WERI-Rb-1 (cell line): ENCODE measurements at regions not wholly inside any gene's neighbourhood (a gene's known extent, or its start where the extent isn't known, plus 50 kb on each side); places are given as distances from the start of the nearest gene placed in this dataset.
"Not testable (repeated sequence)": the region's sequence is repeated elsewhere in the genome, so short reads cannot be mapped to it uniquely, and the experiment has no call there.

Experiments
- DNase-seq: peaks from one replicate; pipeline ENCODE4 v3.0.0-alpha.2; 2020
- H3K27ac ChIP-seq: fragments of 250-450 bp; sonication (Bioruptor Pico); 2 replicates; pipeline ENCODE4 v1.5.1; 2020; ENCODE audit warnings: mild to moderate bottlenecking, moderate library complexity
- H3K27me3 ChIP-seq: fragments of 250-450 bp; sonication (Bioruptor Pico); 2 replicates; pipeline ENCODE4 v1.5.1; 2021; ENCODE audit warnings: mild to moderate bottlenecking, low read depth, moderate library complexity; ENCODE audit not compliant: insufficient read depth, severe bottlenecking
- H3K36me3 ChIP-seq: fragments of 250-450 bp; sonication (Bioruptor Pico); 2 replicates; pipeline ENCODE4 v1.5.1; 2020; ENCODE audit warnings: mild to moderate bottlenecking, moderate library complexity
- H3K4me3 ChIP-seq: 2 replicates; pipeline ENCODE4 v1.5.1; 2011; ENCODE audit warnings: low read depth, mild to moderate bottlenecking, control low read depth, low read length
- H3K9me3 ChIP-seq: fragments of 250-450 bp; sonication (Bioruptor Pico); 2 replicates; pipeline ENCODE4 v1.5.1; 2021; ENCODE audit warnings: mild to moderate bottlenecking, moderate library complexity; ENCODE audit not compliant: severe bottlenecking
- TF ChIP-seq, protein P1 (sequence below): IDR thresholded peaks from 2 replicates; pipeline ENCODE4 v1.5.1; 2011; ENCODE audit warnings: low read depth, mild to moderate bottlenecking, control low read depth, inconsistent platforms, low read length

DNA sequence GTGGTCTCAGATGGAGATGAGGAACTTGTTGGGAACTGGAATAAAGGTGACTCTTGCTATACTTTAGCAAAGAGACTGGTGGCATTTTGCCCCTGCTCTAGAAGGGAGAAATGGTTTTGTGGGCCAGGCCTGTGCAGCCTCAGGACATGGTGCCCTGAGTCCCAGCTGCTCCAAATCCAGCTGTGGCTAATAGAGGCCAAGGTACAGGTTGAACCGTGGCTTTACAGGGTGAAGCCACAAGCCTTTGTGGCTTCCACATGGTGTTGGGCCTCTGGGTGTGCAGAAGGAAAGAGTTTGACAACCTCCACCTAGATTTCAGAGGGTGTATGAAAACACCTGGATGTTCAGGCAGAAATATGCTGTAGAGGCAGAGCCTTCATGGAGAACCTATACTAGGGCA, 586.0 kb downstream of the FLRT2 start:
- no peaks in the 10 kb centered on the region for H3K9me3 ChIP-seq
- H3K4me3 ChIP-seq = no peak overlapping the region
- H3K27me3 ChIP-seq = no peaks in the 10 kb centered on the region
- TF ChIP-seq, protein P1, sequence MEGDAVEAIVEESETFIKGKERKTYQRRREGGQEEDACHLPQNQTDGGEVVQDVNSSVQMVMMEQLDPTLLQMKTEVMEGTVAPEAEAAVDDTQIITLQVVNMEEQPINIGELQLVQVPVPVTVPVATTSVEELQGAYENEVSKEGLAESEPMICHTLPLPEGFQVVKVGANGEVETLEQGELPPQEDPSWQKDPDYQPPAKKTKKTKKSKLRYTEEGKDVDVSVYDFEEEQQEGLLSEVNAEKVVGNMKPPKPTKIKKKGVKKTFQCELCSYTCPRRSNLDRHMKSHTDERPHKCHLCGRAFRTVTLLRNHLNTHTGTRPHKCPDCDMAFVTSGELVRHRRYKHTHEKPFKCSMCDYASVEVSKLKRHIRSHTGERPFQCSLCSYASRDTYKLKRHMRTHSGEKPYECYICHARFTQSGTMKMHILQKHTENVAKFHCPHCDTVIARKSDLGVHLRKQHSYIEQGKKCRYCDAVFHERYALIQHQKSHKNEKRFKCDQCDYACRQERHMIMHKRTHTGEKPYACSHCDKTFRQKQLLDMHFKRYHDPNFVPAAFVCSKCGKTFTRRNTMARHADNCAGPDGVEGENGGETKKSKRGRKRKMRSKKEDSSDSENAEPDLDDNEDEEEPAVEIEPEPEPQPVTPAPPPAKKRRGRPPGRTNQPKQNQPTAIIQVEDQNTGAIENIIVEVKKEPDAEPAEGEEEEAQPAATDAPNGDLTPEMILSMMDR = no peak
- no peaks in the 10 kb centered on the region for H3K36me3 ChIP-seq
- H3K27ac ChIP-seq = no peak overlapping the region
- DNase-seq = no peak

DNA sequence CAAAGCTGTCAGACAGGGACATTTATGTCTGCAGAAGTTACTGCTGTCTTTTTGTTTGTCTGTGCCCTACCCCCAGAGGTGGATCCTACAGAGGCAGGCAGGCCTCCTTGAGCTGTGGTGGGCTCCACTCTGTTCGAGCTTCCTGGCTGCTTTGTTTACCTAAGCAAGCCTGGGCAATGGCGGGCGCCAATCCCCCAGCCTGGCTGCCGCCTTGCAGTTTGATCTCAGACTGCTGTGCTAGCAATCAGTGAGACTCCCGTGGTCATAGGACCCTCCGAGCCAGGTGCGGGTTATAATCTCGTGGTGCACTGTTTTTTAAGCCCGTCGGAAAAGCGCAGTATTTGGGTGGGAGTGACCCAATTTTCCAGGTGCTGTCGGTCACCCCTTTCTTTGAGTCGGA, 580.9 kb downstream of the FLRT2 start:
- not testable (repeated sequence) for H3K36me3 ChIP-seq, H3K27ac ChIP-seq, H3K9me3 ChIP-seq, H3K4me3 ChIP-seq, H3K27me3 ChIP-seq, DNase-seq

- TF ChIP-seq, protein P1 = no peak
These were observed 574.8 kb downstream of the FLRT2 start for GRCh38 chr14:86104691-86105265.

GRCh38 chr14:86094512-86094911, 564.6 kb downstream of the FLRT2 start:
- TF ChIP-seq, protein P1 = no peak
- Histone ChIP-seq H3K9me3 (no peaks in the 10 kb centered on the region), H3K4me3 (no peak overlapping the region), H3K27me3 (no peaks in the 10 kb centered on the region), H3K36me3 (no peaks in the 10 kb centered on the region), H3K27ac (no peak overlapping the region)
- DNase-seq = no peak

More at GRCh38 chr14:86104691-86105265, 574.8 kb downstream of the FLRT2 start:
- H3K36me3 ChIP-seq = no peaks in the 10 kb centered on the region
- no peak overlapping the region for H3K4me3 ChIP-seq
- DNase-seq = no peak
- no peaks in the 10 kb centered on the region for H3K9me3 ChIP-seq
- no peaks in the 10 kb centered on the region for H3K27me3 ChIP-seq
- no peak overlapping the region for H3K27ac ChIP-seq

- H3K36me3 ChIP-seq = no peaks in the 10 kb centered on the region
- TF ChIP-seq, protein P1 = no peak
- no peaks in the 10 kb centered on the region for H3K9me3 ChIP-seq
- no peak overlapping the region for H3K27ac ChIP-seq
- no peaks in the 10 kb centered on the region for H3K27me3 ChIP-seq
- H3K4me3 ChIP-seq = no peak overlapping the region
- DNase-seq = no peak
These were observed 561.9 kb downstream of the FLRT2 start for GRCh38 chr14:86091811-86092210.

DNA sequence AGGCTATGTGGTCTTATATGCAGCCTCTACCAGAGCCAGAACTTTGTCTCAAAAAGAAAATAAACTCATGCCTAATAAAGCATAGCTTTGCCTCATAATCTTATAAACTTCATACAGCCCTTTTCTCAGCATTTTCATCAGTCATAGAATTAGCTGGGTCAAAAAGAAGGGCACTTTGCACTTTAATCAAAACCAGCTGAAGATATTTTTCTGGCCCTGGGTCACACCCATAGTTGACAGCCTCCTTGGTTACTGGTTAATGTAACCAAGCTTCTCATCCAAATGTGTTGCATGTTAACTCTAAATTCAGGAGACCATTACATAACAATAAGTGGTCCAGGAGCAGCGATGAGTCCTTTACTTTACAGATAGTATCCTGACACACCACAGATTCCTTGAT, 558.2 kb downstream of the FLRT2 start:
- no peaks in the 10 kb centered on the region for H3K36me3 ChIP-seq
- no peak overlapping the region for H3K4me3 ChIP-seq
- no peaks in the 10 kb centered on the region for H3K9me3 ChIP-seq
- no peak for DNase-seq
- H3K27me3 ChIP-seq = no peaks in the 10 kb centered on the region
- H3K27ac ChIP-seq = no peak overlapping the region
- TF ChIP-seq, protein P1 = no peak
